HCT116 (cell line): ENCODE measurements at regions not wholly inside any gene's neighbourhood (a gene's known extent, or its start where the extent isn't known, plus 50 kb on each side); places are given as distances from the start of the nearest gene placed in this dataset.

Source experiments
- ATAC-seq: fragments of 200-7000 bp; cut with Tn5 transposase; 2 replicates; pipeline ENCODE4 v1.9.1; 2020; ENCODE audit warnings: mild to moderate bottlenecking, moderate library complexity
- BruUV-seq: library from RNA; stranded (reverse); fragments of 400-500 nt; replicated peaks from 2 replicates; lab custom pipeline; 2021; lab: Mats Ljungman, UMichigan
- CTCF ChIA-PET: fragments of 300-600 bp; sonication (Branson Sonifier 250); formaldehyde crosslinking; loops from one replicate; lab custom pipeline; 2021; ENCODE audit warnings: antibody characterized with exemption; lab: Charles Lee
- POLR2A ChIA-PET: fragments of 300-600, 350-600 bp; sonication (Branson Sonifier 250); formaldehyde crosslinking; loops from one replicate; lab custom pipeline; 2021; ENCODE audit warnings: antibody characterized with exemption; lab: Charles Lee
- RAD21 ChIA-PET, 2 experiments: fragments of 300-600 bp; sonication (Branson Sonifier 250); formaldehyde crosslinking; loops; one replicate each; lab custom pipeline; 2023; ENCODE audit warnings: low total read pairs in 2 of 2; ENCODE audit not compliant: uncharacterized antibody in 2 of 2, unreplicated experiment in 2 of 2, low non-redundant PET in 1 of 2; lab: Charles Lee
- DNase-seq: peaks from one replicate; pipeline ENCODE4 v3.0.0-alpha.2; 2010; ENCODE audit warnings: low read depth, low spot score
- H2AFZ ChIP-seq: fragments of 200-600 bp; shearing (Covaris generic), sonication (generic); 2 replicates; pipeline ENCODE4 v1.6.1; 2017; ENCODE audit warnings: low read depth, mixed run types, mixed read lengths, antibody characterized with exemption, low read length; ENCODE audit not compliant: poor library complexity, severe bottlenecking
- H3K27ac ChIP-seq: 2 replicates; pipeline ENCODE4 v1.5.1; 2012; ENCODE audit warnings: low read depth, low read length
- H3K27me3 ChIP-seq: fragments of 200-600 bp; sonication (generic); 2 replicates; pipeline ENCODE4 v1.6.1; 2016; ENCODE audit warnings: mixed run types, low read length, mixed read lengths; ENCODE audit not compliant: insufficient read depth
- H3K36me3 ChIP-seq, 2 experiments: fragments of 200-500 bp in 1 of 2; fragments of 200-600 bp in 1 of 2; sonication (Bioruptor generic) in 1 of 2; sonication (generic) in 1 of 2; 2 replicates each; pipeline versions ENCODE4 v1.5.1 to v1.6.1; 2014 to 2016; ENCODE audit warnings: low read length in 2 of 2, inconsistent platforms in 1 of 2, mixed read lengths in 1 of 2, mixed run types in 1 of 2; ENCODE audit not compliant: insufficient read depth in 2 of 2, control insufficient read depth in 1 of 2
- H3K4me1 ChIP-seq, 2 experiments: fragments of 200-600 bp in 1 of 2; sonication (generic) in 1 of 2; 2 replicates each; pipeline versions ENCODE4 v1.5.1 to v1.6.1; 2012 to 2017; ENCODE audit warnings: low read length in 2 of 2, inconsistent platforms in 1 of 2, mild to moderate bottlenecking in 1 of 2, mixed read lengths in 1 of 2, mixed run types in 1 of 2, moderate library complexity in 1 of 2; ENCODE audit not compliant: insufficient read depth in 2 of 2, control insufficient read depth in 1 of 2
- H3K4me2 ChIP-seq: fragments of 200-600 bp; sonication (generic); 2 replicates; pipeline ENCODE4 v1.6.1; 2017; ENCODE audit warnings: mixed run types, low read length, mixed read lengths
- H3K4me3 ChIP-seq, 2 experiments: fragments of 200-600 bp in 1 of 2; sonication (generic) in 1 of 2; replicated peaks in 1 of 2; 2 replicates each; pipeline ENCODE4 v1.5.1; 2011 to 2016; ENCODE audit warnings: low read length in 2 of 2, control low read depth in 1 of 2, low read depth in 1 of 2, mild to moderate bottlenecking in 1 of 2, mixed read lengths in 1 of 2, mixed run types in 1 of 2
- H3K79me2 ChIP-seq: fragments of 200-600 bp; sonication (generic); 2 replicates; pipeline ENCODE4 v1.6.1; 2017; ENCODE audit warnings: mild to moderate bottlenecking, mixed run types, low read length, moderate library complexity, mixed read lengths; ENCODE audit not compliant: insufficient read depth
- H3K9ac ChIP-seq: fragments of 200-600 bp; sonication (generic); 2 replicates; pipeline ENCODE4 v1.6.1; 2016; ENCODE audit warnings: low read length, mixed read lengths
- H3K9me2 ChIP-seq: fragments of 200-600 bp; sonication (generic), shearing (Covaris generic); 2 replicates; pipeline ENCODE4 v1.6.1; 2017; ENCODE audit warnings: mixed run types, mild to moderate bottlenecking, moderate library complexity; ENCODE audit not compliant: insufficient read depth
- H3K9me3 ChIP-seq, 2 experiments: fragments of 200-500 bp in 1 of 2; fragments of 200-600 bp in 1 of 2; sonication (Bioruptor generic) in 1 of 2; sonication (generic) in 1 of 2; 2 replicates each; pipeline ENCODE4 v1.6.1; 2014 to 2017; ENCODE audit warnings: low read length in 2 of 2, mixed read lengths in 2 of 2, inconsistent platforms in 1 of 2, low read depth in 1 of 2, mild to moderate bottlenecking in 1 of 2, mixed run types in 1 of 2, moderate library complexity in 1 of 2; ENCODE audit not compliant: control insufficient read depth in 1 of 2, insufficient read depth in 1 of 2
- H4K20me1 ChIP-seq: fragments of 200-600 bp; sonication (generic), shearing (Covaris generic); 2 replicates; pipeline ENCODE4 v1.6.1; 2017; ENCODE audit warnings: mixed run types, mild to moderate bottlenecking, moderate library complexity; ENCODE audit not compliant: insufficient read depth
- CEBPB ChIP-seq: IDR thresholded peaks from 2 replicates; pipeline ENCODE4 v1.6.1; 2012; ENCODE audit warnings: low read depth
- ELF1 ChIP-seq: IDR thresholded peaks from 2 replicates; pipeline ENCODE4 v1.6.1; 2012; ENCODE audit warnings: low read depth, borderline replicate concordance
- EZH2 ChIP-seq: fragments of 200-600 bp; sonication (generic); IDR thresholded peaks from 2 replicates; pipeline ENCODE4 v1.6.1; 2017; ENCODE audit warnings: antibody characterized with exemption, mixed run types
- FOSL1 ChIP-seq: IDR thresholded peaks from 2 replicates; pipeline ENCODE4 v1.6.1; 2012; ENCODE audit warnings: low read depth
- SRF ChIP-seq: IDR thresholded peaks from 2 replicates; pipeline ENCODE4 v1.6.1; 2012; ENCODE audit warnings: low read depth
- TCF7L2 ChIP-seq: IDR thresholded peaks from 2 replicates; pipeline ENCODE4 v1.7.0; 2011; ENCODE audit warnings: borderline replicate concordance, inconsistent platforms; ENCODE audit not compliant: insufficient read depth, insufficient read length; ENCODE audit errors: extremely low read depth
- YY1 ChIP-seq: IDR thresholded peaks from 2 replicates; pipeline ENCODE4 v1.6.1; 2011; ENCODE audit warnings: low read length, low read depth, moderate library complexity, mild to moderate bottlenecking; ENCODE audit not compliant: insufficient replicate concordance; ENCODE audit errors: extremely low read depth
- ZFX ChIP-seq: fragments of 450-650 bp; IDR thresholded peaks from 2 replicates; pipeline ENCODE4 v1.6.1; 2017
- intact Hi-C: fragments of 100-400 bp; cut with micrococcal nuclease; formaldehyde crosslinking; loops from 2 replicates; pipeline ENCODE4 v1.10.0; 2022
- TF ChIP-seq, protein P1 (sequence below), 3 experiments: fragments of 200-600 bp in 1 of 3; sonication (generic) in 1 of 3; IDR thresholded peaks in 2 of 3; conservative IDR thresholded peaks in 1 of 3; 2 replicates each; pipeline ENCODE4 v1.5.1; 2012 to 2017; ENCODE audit warnings: low read depth in 2 of 3, low read length in 2 of 3, antibody characterized with exemption in 1 of 3, borderline replicate concordance in 1 of 3, control low read depth in 1 of 3, mild to moderate bottlenecking in 1 of 3, mixed read lengths in 1 of 3, mixed run types in 1 of 3, moderate library complexity in 1 of 3; ENCODE audit not compliant: insufficient read depth in 1 of 3
- TF ChIP-seq, protein P2 (sequence below): IDR thresholded peaks from 2 replicates; pipeline ENCODE4 v1.6.1; 2012
- TF ChIP-seq, protein P3 (sequence below): IDR thresholded peaks from 2 replicates; pipeline ENCODE4 v1.6.1; 2012; ENCODE audit warnings: low read depth

DNA sequence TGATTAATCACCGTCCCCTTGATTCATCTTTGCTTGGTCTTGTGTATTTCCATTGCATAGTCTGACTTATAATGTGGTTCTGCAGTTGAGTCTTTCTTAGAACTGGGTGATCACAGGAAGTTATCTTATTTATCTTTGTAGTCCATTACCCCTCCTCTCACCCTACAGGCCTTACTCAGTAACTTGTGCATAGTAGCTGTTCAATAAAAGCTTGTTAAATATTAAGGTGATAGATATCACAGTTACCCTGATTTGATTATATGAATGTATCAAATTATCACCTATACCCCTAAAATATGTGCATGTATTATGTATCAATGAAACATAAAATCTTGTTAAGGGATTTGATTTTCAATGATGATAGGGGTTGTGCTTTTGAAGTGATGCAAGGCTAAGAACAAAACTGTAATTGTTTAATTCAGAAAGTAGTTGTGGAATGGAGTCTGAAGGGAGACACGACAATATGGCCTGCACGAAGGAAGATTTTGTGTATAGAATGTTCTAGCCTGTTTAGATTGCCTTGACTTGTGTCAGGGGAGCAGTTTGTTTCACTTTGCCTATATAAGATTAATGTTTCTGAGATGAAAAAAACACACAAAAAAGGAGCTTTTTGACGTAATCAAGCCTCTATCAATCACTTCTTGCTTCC, 132.4 kb upstream of the LIMCH1 start:
- BruUV-seq = no TSS peak
- H3K27me3 ChIP-seq = no peaks in the 10 kb centered on the region
- H3K9ac ChIP-seq = no peak overlapping the region
- no peak for TF ChIP-seq EZH2
- TF ChIP-seq, all 23 proteins: peak for 0
- Histone ChIP-seq H3K4me2 (no peak overlapping the region), H4K20me1 (no peaks in the 10 kb centered on the region), H3K79me2 (no peaks in the 10 kb centered on the region), H3K9me2 (no peaks in the 10 kb centered on the region), H2AFZ (no peak overlapping the region), H3K9me3 (no peaks in the 10 kb centered on the region), H3K27ac (no peak overlapping the region), H3K36me3 (no peaks in the 10 kb centered on the region), H3K4me1 (no peaks in the 10 kb centered on the region), H3K4me3 (no peak overlapping the region)
- ATAC-seq = no peak
- intact Hi-C loops = no loop called here
- ChIA-PET POLR2A (no interaction called here), CTCF (no interaction called here), RAD21 (no interaction called here)
- DNase-seq = no peak

- no peaks in the 10 kb centered on the region for H3K9me3 ChIP-seq
- no peaks in the 10 kb centered on the region for H4K20me1 ChIP-seq
- DNase-seq (no peak), ATAC-seq (no peak)
- H3K36me3 ChIP-seq = no peaks in the 10 kb centered on the region
- H3K9me2 ChIP-seq = no peaks in the 10 kb centered on the region
- H3K27me3 ChIP-seq = no peaks in the 10 kb centered on the region
- H3K79me2 ChIP-seq = no peaks in the 10 kb centered on the region
- ChIA-PET POLR2A (no interaction called here), RAD21 (no interaction called here), CTCF (no interaction called here)
- H3K4me2 ChIP-seq = no peak overlapping the region
- intact Hi-C loops = no loop called here
- H3K9ac ChIP-seq = no peak overlapping the region
- no peaks in the 10 kb centered on the region for H3K4me1 ChIP-seq
- no peak overlapping the region for H3K4me3 ChIP-seq
- H2AFZ ChIP-seq = no peak overlapping the region
- BruUV-seq = no TSS peak
- no peak overlapping the region for H3K27ac ChIP-seq
- TF ChIP-seq TCF7L2 = no peak
- TF ChIP-seq FOSL1 = no peak
- no peak for TF ChIP-seq YY1
- TF ChIP-seq, protein P1, sequence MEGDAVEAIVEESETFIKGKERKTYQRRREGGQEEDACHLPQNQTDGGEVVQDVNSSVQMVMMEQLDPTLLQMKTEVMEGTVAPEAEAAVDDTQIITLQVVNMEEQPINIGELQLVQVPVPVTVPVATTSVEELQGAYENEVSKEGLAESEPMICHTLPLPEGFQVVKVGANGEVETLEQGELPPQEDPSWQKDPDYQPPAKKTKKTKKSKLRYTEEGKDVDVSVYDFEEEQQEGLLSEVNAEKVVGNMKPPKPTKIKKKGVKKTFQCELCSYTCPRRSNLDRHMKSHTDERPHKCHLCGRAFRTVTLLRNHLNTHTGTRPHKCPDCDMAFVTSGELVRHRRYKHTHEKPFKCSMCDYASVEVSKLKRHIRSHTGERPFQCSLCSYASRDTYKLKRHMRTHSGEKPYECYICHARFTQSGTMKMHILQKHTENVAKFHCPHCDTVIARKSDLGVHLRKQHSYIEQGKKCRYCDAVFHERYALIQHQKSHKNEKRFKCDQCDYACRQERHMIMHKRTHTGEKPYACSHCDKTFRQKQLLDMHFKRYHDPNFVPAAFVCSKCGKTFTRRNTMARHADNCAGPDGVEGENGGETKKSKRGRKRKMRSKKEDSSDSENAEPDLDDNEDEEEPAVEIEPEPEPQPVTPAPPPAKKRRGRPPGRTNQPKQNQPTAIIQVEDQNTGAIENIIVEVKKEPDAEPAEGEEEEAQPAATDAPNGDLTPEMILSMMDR (IDR thresholded peaks at IDR 0.05 in 2 of 3, conservative IDR thresholded peaks at IDR 0.05 in 1 of 3; ENCODE audit: borderline replicate concordance in 1 of 3, insufficient read depth in 1 of 3, low read depth in 2 of 3, low read length in 2 of 3) = no peak
- TF ChIP-seq, protein P2, sequence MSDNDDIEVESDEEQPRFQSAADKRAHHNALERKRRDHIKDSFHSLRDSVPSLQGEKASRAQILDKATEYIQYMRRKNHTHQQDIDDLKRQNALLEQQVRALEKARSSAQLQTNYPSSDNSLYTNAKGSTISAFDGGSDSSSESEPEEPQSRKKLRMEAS = no peak
- no peak for TF ChIP-seq CEBPB
- no peak for TF ChIP-seq ELF1
- TF ChIP-seq, protein P3, sequence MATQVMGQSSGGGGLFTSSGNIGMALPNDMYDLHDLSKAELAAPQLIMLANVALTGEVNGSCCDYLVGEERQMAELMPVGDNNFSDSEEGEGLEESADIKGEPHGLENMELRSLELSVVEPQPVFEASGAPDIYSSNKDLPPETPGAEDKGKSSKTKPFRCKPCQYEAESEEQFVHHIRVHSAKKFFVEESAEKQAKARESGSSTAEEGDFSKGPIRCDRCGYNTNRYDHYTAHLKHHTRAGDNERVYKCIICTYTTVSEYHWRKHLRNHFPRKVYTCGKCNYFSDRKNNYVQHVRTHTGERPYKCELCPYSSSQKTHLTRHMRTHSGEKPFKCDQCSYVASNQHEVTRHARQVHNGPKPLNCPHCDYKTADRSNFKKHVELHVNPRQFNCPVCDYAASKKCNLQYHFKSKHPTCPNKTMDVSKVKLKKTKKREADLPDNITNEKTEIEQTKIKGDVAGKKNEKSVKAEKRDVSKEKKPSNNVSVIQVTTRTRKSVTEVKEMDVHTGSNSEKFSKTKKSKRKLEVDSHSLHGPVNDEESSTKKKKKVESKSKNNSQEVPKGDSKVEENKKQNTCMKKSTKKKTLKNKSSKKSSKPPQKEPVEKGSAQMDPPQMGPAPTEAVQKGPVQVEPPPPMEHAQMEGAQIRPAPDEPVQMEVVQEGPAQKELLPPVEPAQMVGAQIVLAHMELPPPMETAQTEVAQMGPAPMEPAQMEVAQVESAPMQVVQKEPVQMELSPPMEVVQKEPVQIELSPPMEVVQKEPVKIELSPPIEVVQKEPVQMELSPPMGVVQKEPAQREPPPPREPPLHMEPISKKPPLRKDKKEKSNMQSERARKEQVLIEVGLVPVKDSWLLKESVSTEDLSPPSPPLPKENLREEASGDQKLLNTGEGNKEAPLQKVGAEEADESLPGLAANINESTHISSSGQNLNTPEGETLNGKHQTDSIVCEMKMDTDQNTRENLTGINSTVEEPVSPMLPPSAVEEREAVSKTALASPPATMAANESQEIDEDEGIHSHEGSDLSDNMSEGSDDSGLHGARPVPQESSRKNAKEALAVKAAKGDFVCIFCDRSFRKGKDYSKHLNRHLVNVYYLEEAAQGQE = no peak
- TF ChIP-seq SRF = no peak
- TF ChIP-seq EZH2 = no peak
- TF ChIP-seq ZFX = no peak
Observed at GRCh38 chr4:41406113-41406516, 131.8 kb upstream of the LIMCH1 start.
